Endodermal cell (in vitro differentiated cells): ENCODE measurements at regions not wholly inside any gene's neighbourhood (a gene's known extent, or its start where the extent isn't known, plus 50 kb on each side); places are given as distances from the start of the nearest gene placed in this dataset.

ENCODE experiments used
- DNase-seq: peaks from one replicate; pipeline ENCODE4 v3.0.0-alpha.2; 2017
- H3K27ac ChIP-seq: 2 replicates; pipeline ENCODE4 v1.5.1; 2013; ENCODE audit warnings: mild to moderate bottlenecking, low read depth, low read length, moderate library complexity
- H3K27me3 ChIP-seq: 2 replicates; pipeline ENCODE4 v1.6.1; 2013; ENCODE audit warnings: mild to moderate bottlenecking, low read length, moderate library complexity; ENCODE audit not compliant: insufficient read depth, control insufficient read depth, poor library complexity, severe bottlenecking
- H3K36me3 ChIP-seq: 2 replicates; pipeline ENCODE4 v1.7.0; 2013; ENCODE audit warnings: mild to moderate bottlenecking, low read length, moderate library complexity; ENCODE audit not compliant: control insufficient read depth, insufficient read depth
- H3K4me1 ChIP-seq: one replicate; pipeline ENCODE4 v1.7.0; 2013; ENCODE audit warnings: low read length; ENCODE audit not compliant: control insufficient read depth, insufficient read depth
- H3K4me3 ChIP-seq: 2 replicates; pipeline ENCODE4 v1.5.1; 2013; ENCODE audit warnings: mild to moderate bottlenecking, low read length, moderate library complexity
- H3K9ac ChIP-seq: 2 replicates; pipeline ENCODE4 v1.6.1; 2013; ENCODE audit warnings: mild to moderate bottlenecking, low read length, moderate library complexity; ENCODE audit not compliant: poor library complexity, severe bottlenecking; ENCODE audit errors: extremely low read depth
- H3K9me3 ChIP-seq: 2 replicates; pipeline ENCODE4 v1.6.1; 2013; ENCODE audit warnings: mild to moderate bottlenecking, low read length, moderate library complexity; ENCODE audit not compliant: control insufficient read depth
- H3K27ac Mint-ChIP-seq: 2 replicates; pipeline ENCODE4 v1.8.0; 2020; ENCODE audit warnings: mixed read lengths
- H3K27me3 Mint-ChIP-seq: 2 replicates; pipeline ENCODE4 v1.8.0; 2021; ENCODE audit warnings: mild to moderate bottlenecking, mixed read lengths; ENCODE audit not compliant: insufficient read depth
- H3K36me3 Mint-ChIP-seq: 2 replicates; pipeline ENCODE4 v1.8.0; 2020; ENCODE audit warnings: low read depth, mixed read lengths
- H3K4me1 Mint-ChIP-seq: 2 replicates; pipeline ENCODE4 v1.8.0; 2020; ENCODE audit warnings: mixed read lengths
- H3K4me3 Mint-ChIP-seq: 2 replicates; pipeline ENCODE4 v1.8.0; 2020; ENCODE audit warnings: mild to moderate bottlenecking, moderate library complexity, mixed read lengths
- H3K9me3 Mint-ChIP-seq: 2 replicates; pipeline ENCODE4 v1.8.0; 2020; ENCODE audit warnings: mild to moderate bottlenecking, mixed read lengths
- WGBS, 2 experiments: methylation state at CpG; one replicate each; pipeline versions ENCODE4 v1.1.5 to v1.1.7; 2013; ENCODE audit warnings: missing lambda C conversion rate in 2 of 2, mixed read lengths in 1 of 2; ENCODE audit not compliant: insufficient coverage in 1 of 2, insufficient read length in 1 of 2; 5-methylcytosine and 5-hydroxymethylcytosine counted together
- TF ChIP-seq, protein P1 (sequence below): fragments of 200-600 bp; sonication (generic); conservative IDR thresholded peaks from 2 replicates; pipeline ENCODE4 v1.5.0; 2021; ENCODE audit warnings: antibody characterized with exemption, mild to moderate bottlenecking

DNA sequence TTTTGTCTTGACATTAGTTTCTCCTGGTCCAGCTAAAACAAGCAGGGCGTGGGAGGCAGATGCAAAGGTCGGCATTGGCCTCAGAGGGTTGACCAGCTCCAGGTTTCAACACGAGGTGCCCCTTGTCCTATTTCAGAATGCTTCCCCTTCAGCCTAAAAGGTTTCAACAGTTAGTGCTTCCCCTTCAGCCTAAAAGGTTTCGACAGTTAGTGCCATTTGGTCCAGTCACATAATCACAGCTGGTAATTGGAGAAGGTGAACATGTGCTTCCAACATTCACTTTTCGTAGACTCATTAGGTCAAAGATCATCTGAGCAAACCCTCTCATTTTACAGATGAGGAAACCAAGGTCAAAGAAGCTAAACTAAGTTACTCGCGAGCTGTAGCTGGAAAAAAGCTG lies 270.3 kb upstream of the MAP3K1 start:
- Histone ChIP-seq H3K9ac (no peak overlapping the region), H3K9me3 (no peaks in the 10 kb centered on the region), H3K27ac (no peak overlapping the region), H3K4me1 (no peaks in the 10 kb centered on the region), H3K4me3 (no peak overlapping the region), H3K36me3 (no peaks in the 10 kb centered on the region), H3K27me3 (no peaks in the 10 kb centered on the region)
- Mint-ChIP-seq H3K4me3 (no peak overlapping the region), H3K27me3 (peaks cover 3% of the 10 kb centered on the region), H3K9me3 (no peaks in the 10 kb centered on the region), H3K36me3 (no peaks in the 10 kb centered on the region), H3K4me1 (no peaks in the 10 kb centered on the region), H3K27ac (no peak overlapping the region)
- TF ChIP-seq, protein P1, sequence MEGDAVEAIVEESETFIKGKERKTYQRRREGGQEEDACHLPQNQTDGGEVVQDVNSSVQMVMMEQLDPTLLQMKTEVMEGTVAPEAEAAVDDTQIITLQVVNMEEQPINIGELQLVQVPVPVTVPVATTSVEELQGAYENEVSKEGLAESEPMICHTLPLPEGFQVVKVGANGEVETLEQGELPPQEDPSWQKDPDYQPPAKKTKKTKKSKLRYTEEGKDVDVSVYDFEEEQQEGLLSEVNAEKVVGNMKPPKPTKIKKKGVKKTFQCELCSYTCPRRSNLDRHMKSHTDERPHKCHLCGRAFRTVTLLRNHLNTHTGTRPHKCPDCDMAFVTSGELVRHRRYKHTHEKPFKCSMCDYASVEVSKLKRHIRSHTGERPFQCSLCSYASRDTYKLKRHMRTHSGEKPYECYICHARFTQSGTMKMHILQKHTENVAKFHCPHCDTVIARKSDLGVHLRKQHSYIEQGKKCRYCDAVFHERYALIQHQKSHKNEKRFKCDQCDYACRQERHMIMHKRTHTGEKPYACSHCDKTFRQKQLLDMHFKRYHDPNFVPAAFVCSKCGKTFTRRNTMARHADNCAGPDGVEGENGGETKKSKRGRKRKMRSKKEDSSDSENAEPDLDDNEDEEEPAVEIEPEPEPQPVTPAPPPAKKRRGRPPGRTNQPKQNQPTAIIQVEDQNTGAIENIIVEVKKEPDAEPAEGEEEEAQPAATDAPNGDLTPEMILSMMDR, result no peak
- no peak for DNase-seq
- 90 to 92% methylated on average over 7 of the region's 7 CpGs for WGBS, 2 experiments

DNA sequence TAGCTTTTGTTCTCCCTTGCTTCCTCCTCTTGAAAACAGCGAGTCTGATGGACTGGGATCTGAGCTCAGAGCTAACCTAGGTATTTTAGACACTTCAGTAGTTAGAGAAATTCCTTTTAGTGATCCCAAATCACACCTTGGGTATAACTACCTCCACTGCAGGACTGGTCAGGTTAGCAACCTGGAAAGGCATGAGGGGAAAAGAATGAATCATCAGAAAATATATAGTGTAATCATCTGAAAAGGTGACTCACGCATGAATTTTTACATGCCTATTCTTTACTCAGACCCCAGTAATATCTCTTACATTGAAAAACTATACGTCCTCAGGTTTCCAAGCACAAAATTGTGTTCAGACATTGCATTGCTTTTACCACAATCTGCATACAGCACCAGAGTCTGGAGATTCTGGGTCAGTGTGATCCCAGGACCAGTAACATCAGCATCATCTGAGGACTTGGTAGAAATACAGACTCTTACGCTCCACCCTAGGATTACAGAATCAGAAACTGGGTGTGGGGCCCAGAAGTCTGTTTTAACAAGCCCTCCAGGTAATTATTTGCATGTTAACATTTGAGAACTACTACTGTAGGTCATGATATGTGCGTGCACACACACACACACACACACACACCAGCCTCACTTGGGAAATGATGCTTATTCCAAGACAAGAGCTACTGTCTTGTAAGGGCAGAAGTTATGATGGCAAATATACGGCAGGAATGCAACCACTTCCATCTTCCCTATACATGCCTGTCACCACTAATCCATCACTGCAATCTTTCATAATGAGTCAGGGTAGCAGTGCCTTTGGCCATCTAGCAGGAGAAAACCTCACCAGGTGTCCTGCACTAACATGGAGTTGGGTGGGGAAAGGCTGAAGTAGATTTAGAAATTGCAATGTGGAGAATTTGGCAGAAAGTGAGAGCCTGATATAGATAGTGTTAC lies 271.6 kb upstream of the MAP3K1 start:
- Mint-ChIP-seq H3K27ac (no peak overlapping the region), H3K4me3 (no peak overlapping the region), H3K9me3 (no peaks in the 10 kb centered on the region), H3K4me1 (no peaks in the 10 kb centered on the region), H3K36me3 (no peaks in the 10 kb centered on the region), H3K27me3 (peaks cover 3% of the 10 kb centered on the region)
- Histone ChIP-seq H3K4me3 (no peak overlapping the region), H3K9ac (no peak overlapping the region), H3K36me3 (no peaks in the 10 kb centered on the region), H3K27me3 (no peaks in the 10 kb centered on the region), H3K9me3 (no peaks in the 10 kb centered on the region), H3K27ac (no peak overlapping the region), H3K4me1 (no peaks in the 10 kb centered on the region)
- TF ChIP-seq, protein P1, result no peak
- 93 to 96% methylated on average over 3 to 6 of the region's 6 CpGs for WGBS, 2 experiments
- no peak for DNase-seq

DNA sequence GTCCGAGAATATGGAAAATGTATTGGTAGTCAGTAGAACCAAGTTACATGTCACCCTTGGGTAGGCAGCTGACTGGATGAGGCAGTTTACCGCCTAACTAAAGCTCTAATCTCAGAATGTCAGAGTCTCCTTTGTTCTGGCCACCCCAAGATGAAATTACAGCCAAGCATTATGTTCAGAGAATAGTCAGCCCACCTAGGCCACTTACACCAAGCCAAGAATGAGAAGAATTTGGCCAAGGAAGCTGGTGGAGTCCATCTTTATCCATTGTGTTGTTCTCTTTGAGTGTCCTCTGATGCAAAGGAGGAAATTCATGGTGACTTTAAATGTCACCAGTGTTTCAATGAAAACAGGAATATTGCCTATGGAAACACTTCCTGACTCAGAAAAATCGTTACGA lies 275.1 kb upstream of the MAP3K1 start:
- Mint-ChIP-seq H3K36me3 (no peaks in the 10 kb centered on the region), H3K4me3 (no peak overlapping the region), H3K27ac (no peak overlapping the region), H3K9me3 (no peaks in the 10 kb centered on the region), H3K27me3 (peaks cover 3% of the 10 kb centered on the region), H3K4me1 (peaks cover 8% of the 10 kb centered on the region)
- H3K4me3 ChIP-seq, result no peak overlapping the region
- H3K9ac ChIP-seq, result no peak overlapping the region
- H3K27ac ChIP-seq, result no peak overlapping the region
- TF ChIP-seq, protein P1, result no peak
- H3K36me3 ChIP-seq, result no peaks in the 10 kb centered on the region
- H3K27me3 ChIP-seq, result no peaks in the 10 kb centered on the region
- no peaks in the 10 kb centered on the region for H3K9me3 ChIP-seq
- DNase-seq, result no peak
- 95 to 96% methylated on average over 4 of the region's 4 CpGs for WGBS, 2 experiments
- H3K4me1 ChIP-seq, result peaks cover 5% of the 10 kb centered on the region
